ENCODE measurements at regions not wholly inside any gene's neighbourhood (a gene's known extent, or its start where the extent isn't known, plus 50 kb on each side); places are given as distances from the start of the nearest gene placed in this dataset.

- TF ChIP-seq CTCF (IDR thresholded peaks at IDR 0.05; ENCODE audit: low read depth, low read length, poor library complexity, severe bottlenecking): no peak
- TF ChIP-seq EZH2phosphoT487 (IDR thresholded peaks at IDR 0.05; ENCODE audit: borderline replicate concordance, low read length): no peak
These were observed 81.5 kb upstream of the GPC1 start for GRCh38 chr2:240353944-240354343.

Measured in DOHH2 (cell line).